ENCODE measurements at regions not wholly inside any gene's neighbourhood (a gene's known extent, or its start where the extent isn't known, plus 50 kb on each side); places are given as distances from the start of the nearest gene placed in this dataset.

DNA sequence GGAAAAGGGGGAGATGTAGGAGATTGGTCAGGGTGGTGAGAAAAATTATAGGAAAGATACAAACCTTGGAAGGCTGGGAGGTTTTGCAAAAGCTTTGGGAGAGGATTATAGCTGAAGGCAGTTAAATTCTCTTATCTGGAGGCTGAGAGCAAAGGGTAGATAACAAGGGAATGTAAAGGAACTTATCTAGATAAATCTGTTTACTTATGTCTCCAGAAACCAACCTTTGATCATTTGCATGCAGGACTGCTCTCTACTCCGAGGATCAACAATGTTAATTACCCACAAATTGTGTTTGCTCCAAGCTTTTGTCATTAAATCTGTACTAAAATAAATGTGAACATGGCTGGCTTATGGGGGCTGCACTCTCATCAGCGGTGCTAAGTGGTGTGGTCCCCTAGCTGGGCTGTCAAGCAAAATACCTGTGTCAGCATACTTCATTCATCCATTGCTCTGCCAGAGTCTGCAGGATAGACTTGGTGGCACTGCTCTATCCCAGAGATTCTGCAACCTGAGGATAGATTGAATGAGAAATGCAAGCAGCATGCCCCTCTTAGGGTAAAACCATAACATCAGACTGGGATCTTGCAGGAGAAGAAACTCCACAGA lies 1599.2 kb upstream of the TENM4 start:
- no peak for DNase-seq (ENCODE audit: low read depth, low spot score)

DNA sequence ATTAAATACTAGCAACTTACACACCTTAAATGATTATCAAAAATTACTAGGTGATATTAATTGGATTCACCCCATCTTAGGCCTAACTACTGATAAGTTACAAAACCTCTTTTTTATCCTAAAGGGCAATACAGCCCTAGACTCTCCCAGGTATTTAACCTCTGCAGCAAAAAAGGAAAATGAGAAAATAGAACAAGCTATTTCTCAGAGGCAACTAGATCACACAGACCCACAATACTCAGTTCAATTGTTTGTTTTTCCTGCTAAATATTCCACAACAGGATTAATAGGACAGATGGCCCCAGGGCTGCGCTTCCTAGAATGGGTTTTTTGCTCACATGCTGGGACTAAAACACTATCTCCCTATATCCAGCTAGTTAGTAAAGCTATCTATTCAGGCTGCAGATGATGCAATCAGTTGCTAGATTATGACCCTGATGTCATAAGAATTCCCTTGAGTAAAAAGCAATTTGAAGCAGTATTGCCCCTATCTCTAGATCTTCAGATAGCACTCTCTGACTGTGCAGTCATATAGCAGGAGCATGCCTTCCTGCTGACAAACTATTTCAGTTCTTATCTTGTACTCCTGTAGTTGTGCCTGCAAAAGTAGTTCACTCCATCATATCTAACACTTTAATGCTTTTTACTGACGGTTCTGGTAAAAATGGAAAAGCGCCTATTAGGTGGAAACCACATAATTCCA lies 1595.5 kb upstream of the TENM4 start:
- DNase-seq (ENCODE audit: low read depth, low spot score) = no peak

DNA sequence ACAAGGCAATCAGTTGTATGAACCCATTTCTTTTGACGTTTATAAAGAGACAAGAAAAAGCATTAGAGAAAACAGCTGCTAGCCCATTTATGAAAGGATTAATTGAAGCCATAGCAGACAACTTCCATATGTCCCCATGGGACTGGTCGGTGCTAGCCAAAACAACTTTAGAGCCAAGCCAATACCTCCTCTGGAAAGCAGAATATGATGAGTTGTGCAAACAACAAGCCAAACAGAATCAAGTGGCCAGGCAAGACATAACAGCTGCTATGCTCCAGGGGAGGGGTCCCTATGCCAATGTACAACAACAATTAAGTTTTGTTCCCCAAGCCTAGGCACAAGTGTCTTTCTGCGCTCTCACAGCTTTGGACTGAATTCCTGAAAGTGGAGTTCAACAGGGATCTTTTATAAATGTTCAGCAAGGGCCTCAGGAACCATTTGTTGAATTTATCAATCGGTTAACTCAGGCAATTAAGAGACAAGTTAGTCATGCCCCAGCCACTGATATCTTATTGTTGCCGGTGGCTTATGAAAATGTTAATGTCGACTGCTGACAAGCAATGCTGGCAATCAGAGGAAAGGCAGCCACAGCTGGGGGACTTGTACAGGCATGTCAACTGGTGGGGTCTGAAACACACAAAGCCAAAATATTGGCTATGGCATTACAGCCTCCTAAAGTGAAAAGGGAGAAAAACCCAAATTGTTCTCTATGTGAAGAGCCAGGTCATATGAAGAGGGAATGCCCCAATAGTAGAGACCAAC lies 1593.1 kb upstream of the TENM4 start:
- DNase-seq (ENCODE audit: low read depth, low spot score) = no peak

DNA sequence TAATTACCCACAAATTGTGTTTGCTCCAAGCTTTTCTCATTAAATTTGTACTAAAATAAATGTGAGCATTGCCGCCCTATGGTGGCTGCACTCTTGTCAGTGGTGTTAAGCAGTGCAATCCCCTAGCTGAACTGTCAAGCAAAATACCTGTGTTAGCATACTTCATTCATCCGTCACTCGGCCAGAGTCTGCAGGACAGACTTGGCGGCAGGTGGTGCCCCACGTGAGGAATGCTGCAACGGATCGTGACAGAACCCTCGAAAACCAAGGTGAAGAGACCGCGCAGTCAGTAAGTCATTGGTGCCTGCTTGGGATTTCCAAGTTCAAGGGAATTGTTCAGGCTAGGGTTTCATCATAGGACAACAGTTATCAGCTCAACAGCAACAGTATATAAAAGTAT lies 1592.1 kb upstream of the TENM4 start:
- no peak for DNase-seq (ENCODE audit: low read depth, low spot score)

DNA sequence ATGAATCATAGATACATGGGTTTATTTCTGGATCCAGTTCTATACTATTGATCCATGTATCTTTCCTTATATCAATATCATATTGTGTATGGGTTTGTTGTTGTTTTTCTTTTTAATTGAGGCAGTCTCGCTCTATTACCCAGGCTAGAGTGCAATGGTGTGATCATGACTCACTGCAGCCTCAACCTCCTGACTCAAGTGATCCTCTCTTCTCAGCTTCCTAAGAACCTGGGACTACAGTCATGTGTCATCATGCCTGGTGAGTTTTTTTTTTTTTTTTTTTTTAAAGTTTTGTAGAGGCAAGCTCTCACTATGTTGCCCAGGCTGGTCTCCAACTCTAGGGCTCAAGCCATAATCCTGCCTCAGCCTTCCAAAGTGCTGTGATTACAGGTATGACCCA lies 1589.4 kb upstream of the TENM4 start:
- DNase-seq (ENCODE audit: low read depth, low spot score) = no peak

DNA sequence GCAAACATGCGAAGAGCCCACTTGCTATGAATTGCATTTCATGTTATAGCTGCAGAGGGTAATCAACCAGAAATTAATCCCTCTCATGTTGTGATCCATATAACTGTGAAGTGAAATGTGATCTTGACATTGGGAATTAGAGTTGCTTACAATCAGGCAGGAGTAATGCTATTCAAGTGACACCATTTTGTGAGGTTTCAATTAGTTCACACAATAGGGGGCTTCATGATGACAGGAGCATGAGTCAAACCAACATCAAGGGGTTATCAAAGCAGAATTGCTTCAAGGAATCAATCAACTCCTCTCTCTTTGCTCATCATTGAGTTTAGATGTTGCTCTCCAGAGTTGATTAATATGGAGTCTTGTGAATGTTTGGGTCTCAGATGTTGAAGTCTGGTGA lies 1585.2 kb upstream of the TENM4 start:
- DNase-seq (ENCODE audit: low read depth, low spot score) = no peak

DNA sequence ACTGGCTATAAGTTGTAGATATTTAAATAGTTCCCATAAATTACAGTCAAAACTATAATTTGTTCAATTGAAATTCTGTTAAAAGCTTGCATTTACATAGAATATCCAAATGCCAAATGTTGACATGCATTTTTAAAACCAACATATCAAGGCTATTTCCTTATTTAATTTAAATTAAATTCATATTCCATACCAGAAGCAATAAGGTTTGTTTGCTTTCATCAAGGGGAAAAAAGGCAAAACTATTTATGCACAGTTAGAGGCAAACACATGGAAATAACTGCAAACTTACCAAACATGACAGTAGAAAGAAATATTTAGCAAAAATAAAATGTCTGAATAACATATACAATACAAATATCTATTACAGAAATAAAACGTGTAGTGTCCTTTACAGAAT lies 1581.2 kb upstream of the TENM4 start:
- no peak for DNase-seq (ENCODE audit: low read depth, low spot score)

DNA sequence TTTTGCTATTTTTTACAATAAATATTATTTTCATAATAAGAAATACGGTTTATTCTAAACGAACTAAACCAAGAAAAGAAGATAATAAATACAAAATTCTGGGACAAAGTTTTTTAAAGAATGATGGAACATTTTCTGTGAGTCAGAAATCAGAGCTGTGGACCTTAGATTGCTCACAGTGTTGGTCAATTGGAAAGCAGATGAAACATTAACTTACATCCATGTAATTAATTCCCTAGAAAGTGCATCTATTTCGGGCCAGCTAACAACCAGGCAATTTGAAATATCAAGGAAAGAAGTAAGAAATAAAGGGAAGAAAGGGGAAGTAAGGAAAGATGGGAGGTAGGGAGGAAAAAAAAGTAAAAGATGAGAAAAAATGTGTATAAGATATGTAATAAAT lies 1569.8 kb upstream of the TENM4 start:
- no peak for DNase-seq (ENCODE audit: low read depth, low spot score)

DNA sequence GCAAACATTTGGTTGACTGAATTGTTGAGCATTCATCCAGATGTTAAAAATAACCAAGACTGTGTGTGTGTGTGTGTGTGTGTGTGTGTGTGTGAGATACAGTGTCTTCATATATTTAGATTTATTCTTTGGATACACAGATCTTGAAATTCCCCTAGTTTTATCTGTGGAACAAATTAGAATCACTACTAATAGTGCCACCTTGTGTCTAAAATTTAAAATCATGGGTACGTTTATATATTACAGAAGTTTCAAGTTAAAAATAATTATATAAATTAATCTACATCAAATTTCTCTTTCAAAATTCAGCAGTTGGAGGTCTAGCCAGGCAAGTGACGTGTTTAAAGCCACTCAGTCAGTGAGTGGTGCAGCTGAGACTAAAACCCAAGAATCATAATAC lies 1566.2 kb upstream of the TENM4 start:
- no peak for DNase-seq (ENCODE audit: low read depth, low spot score)

DNA sequence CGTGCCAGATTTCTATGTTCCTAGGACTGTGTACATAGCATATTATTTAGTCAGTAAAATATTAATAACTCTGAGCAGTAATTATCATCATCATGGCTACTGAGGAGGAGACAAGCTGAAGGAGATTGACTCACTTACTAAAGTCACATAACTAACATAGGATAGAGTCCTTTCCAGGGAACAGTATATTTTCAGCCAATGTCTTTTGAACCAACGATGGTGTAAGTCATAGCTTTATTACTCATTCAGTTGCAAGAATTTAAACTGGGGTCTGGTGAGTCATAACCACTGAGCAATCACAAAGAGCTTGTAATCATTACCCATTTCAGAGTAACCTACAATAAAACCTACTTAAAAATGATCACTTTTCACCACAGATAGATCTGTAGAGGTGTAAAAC lies 1564.8 kb upstream of the TENM4 start:
- no peak for DNase-seq (ENCODE audit: low read depth, low spot score)

DNA sequence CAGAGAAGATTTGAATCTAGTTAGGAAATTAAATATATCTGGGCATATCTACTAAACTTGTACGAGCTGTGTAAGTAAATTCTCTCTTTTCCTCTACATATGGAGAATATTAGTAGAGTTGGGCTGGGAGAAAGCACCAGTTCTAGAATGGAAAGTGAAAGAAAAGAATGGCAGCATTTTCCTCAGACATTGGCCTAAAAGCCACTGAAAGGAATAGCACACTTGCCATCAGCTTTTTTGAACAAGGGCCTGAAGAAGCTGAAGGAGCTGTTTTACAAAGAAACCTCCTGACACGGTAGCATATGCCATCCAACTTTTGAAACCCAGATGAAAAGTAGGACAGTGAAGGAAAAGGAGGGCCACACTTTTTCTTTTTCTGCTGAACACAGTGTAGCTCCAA lies 1563.7 kb upstream of the TENM4 start:
- no peak for DNase-seq (ENCODE audit: low read depth, low spot score)

DNA sequence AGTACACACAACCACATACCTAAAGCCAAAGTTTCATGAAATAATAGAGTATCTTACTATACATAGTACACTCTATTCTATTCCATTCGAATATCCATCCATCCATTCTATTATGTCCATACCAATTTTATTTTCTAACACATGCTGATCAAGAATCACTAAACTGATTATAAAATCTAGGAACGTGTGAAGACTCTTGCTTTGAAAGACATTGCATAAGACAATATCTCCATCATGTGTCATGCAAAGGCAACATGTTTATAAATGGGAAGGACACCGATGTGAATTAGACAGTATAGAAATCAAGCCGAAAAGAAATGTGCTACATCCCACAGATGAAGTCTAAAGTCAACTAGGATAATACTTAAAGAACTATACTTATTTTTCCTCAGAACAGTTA lies 1561.5 kb upstream of the TENM4 start:
- DNase-seq (ENCODE audit: low read depth, low spot score) = no peak

DNA sequence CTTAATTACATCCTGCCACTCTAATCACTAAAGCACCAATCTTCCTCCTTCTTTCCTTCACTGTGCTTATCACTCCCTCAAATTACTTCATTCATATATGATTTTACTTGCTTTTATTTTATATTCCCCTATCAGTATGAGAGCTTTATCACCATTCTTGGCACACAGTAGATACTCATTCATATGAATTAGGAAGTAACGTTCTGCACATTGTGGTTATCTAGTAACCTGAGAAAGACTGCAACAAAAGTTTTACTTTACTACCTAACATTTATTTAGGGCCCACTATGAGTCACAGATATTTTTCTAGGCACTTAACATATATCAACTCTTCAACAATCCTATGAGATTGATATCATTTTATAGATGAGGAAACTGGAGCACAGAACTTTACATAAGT lies 1559.9 kb upstream of the TENM4 start:
- DNase-seq (ENCODE audit: low read depth, low spot score) = no peak

DNA sequence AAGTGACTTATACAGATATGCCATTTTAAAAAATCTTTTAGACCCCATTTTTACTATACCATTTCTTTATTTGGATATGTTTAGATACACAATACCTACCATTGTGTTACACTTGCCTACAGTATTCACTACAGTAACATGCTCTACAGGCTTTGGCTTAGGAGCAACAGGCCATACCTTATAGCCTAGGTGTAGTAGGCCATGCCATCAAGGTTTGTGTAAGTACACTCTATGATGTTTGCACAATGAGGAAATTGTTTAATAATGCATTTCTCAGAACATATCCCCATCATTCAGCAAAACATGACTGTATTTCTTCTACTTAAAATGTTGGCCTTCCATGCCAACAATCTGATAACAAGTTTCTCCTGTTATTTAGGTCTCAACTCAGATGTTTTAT lies 1559.5 kb upstream of the TENM4 start:
- DNase-seq (ENCODE audit: low read depth, low spot score) = no peak

DNA sequence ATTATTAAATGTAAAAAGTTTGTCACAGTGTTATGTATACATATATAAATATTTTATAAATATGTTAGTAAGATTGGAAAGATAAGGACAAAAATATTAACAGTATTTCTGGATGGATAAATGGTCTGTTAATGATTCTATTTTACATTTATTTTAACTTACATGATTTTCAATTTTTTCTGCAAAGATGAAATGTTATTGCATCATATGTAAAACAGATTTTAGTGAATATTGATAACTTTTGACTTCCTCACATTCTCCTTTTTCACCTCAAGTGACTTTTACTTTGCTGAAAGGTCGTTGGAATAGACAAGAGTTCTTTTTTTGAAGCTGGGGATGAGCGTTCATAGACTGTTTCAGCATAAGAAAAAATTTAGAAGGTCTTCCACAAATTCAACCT lies 1554.7 kb upstream of the TENM4 start:
- no peak for DNase-seq (ENCODE audit: low read depth, low spot score)

DNA sequence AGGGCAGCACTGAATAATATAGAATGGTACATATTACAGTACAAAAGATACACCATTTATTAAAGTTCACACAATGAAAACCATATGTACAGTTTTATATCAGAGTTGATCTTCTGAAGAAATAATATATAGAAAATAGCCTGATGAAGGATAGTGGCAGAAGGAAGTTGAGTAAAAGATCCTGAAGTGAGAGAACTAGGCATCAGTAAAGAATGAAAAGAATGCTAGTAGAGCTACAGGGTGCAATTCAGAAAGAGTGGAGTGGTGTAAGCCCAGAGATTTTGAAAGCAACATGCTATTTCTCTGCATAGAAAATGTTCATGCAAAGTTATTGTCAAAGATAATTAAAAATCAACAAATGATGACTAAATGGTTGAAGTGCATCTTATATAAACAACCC lies 1552.7 kb upstream of the TENM4 start:
- no peak for DNase-seq (ENCODE audit: low read depth, low spot score)

DNA sequence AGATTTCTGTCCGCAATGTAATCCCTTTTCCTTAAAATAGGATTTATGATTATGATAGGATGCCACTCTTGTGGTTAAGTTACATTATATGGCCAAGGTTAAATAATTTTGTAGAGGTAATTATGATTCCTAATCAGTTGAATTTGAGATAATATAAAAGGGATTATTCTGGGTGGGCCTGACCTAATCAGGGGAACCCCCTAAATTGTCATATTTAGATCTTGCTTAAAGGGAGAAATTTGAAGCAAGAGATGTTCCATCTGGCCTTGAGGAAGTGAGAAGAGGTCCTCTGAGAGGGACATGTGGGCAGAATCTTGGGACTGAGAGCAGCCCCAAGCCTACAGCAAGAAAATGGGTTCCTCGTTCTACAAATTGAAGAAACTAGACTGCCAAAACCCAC lies 1550.1 kb upstream of the TENM4 start:
- no peak for DNase-seq (ENCODE audit: low read depth, low spot score)

DNA sequence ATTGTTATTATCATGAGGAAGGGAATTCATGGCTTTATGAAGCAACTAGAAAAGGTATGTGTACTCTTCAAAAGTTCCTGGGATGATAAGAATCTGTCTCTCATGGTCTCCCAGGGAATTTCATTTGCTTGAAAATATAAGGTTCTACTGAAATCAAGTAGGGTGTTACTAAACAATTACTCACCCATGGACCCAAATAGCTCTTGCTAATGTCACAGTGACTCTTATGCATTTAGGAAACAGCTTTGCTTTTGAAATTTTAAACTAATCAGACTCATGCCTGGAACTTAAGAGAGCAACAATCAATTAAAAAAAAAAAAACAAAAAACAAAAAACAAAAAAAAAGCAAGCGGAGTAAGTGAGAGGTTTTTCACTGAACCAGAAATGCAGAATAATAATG lies 1546.3 kb upstream of the TENM4 start:
- DNase-seq (ENCODE audit: low read depth, low spot score) = no peak

DNA sequence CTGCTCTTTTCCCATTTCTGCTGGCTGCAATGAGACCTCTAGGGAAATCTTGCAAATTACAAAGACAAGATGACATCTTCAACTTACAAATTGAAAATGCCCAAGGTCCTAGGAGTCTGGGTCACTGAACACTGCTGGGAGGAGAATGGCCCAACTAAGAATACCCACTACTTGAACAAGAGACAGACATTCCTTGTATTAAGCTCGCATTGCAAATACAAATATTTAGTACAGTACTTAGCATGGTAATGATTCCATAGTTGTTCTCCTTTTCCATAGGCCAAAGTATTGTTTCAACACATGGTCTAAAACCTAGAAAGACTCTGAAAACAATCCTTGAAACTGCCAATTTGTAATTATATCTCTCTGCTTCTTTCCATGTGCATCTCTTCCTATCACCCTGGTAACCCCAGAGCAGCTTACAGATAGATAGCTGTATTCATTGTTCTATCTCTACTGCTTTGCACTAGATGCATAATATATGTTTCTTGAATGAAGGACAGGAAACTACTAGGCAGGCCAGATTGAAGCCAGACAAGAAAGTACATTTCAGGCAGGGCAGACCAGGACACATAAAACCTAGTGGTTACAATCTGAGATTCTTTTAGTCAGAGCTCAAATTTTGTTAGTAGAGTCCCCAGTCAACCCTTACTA lies 1545.7 kb upstream of the TENM4 start:
- DNase-seq (ENCODE audit: low read depth, low spot score) = no peak

DNA sequence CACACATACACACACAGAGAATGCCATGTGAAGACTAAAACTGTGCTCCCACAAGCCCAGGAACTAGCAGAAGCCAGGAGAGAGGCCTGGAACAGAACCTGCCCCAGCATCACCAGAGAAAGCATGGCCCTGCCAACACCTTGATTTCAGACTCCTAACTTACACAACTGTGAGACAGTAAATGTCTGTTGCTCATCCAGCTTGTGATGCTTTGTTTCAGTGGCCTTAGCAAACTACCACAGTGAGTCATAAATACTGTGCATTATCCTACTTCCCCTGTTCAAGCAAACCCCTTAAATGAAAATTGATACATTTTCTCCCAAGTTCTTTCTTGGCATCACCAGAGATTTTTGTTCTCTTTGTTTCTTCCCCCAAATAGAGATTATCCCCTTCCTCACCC lies 1539.4 kb upstream of the TENM4 start:
- no peak for DNase-seq (ENCODE audit: low read depth, low spot score)

DNA sequence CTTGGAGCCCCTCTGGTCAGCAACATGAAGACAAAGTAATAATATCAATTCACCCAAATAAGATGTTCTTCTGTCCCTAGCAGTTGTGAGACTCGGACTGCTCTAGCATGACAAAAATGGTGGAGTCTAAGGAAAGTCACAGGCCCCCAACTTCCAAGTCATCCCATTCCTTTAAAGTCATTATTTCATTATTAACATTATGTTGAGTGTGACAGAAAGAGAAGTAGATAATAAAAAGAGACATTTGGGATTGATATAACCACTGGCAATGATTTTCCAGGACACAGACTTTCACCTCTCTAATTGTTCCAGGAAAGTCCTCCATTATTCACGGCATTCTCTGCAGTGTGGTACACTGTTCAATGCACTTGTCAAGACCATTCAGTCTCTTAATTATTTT lies 1533.0 kb upstream of the TENM4 start:
- DNase-seq (ENCODE audit: low read depth, low spot score) = no peak

DNA sequence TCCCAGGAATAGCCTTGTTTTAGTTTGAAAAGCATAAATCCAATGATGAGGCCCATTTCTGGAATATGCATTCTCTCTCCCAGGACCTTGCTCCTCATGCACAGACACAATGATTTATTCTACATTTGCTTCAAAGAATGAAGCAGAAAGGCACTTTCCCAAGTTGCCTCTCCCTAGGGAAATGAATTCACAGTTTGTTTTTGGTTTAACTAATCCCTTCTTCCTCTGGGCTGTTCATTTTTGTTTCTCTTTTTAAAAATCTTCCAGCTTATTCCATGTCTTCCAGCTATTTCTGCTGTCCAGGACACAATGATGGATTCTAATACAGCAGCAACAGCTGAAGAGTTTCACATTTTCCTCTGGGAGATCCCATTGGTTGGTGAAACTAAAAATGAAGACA lies 1529.2 kb upstream of the TENM4 start:
- no peak for DNase-seq (ENCODE audit: low read depth, low spot score)

DNA sequence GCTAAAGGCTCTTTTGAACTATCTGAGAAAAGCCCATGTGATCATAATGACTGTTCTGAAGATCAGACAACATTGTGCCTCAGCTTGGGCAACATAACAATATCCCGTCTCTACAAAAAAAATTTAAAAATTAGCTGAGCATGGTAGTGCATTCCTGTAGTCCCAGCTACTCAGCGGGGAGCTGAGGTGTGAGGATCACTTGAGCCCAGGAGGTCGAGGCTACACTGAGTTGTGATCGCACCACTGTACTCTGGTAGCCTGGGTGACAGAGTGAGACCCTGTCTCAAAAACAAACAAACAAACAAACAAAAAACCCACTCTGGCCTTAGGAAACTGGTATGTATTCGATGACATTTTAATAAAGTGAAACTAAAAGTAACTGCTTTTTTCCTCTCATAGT lies 1526.8 kb upstream of the TENM4 start:
- no peak for DNase-seq (ENCODE audit: low read depth, low spot score)
